ENCODE measurements at regions not wholly inside any gene's neighbourhood (a gene's known extent, or its start where the extent isn't known, plus 50 kb on each side); places are given as distances from the start of the nearest gene placed in this dataset.

DNA sequence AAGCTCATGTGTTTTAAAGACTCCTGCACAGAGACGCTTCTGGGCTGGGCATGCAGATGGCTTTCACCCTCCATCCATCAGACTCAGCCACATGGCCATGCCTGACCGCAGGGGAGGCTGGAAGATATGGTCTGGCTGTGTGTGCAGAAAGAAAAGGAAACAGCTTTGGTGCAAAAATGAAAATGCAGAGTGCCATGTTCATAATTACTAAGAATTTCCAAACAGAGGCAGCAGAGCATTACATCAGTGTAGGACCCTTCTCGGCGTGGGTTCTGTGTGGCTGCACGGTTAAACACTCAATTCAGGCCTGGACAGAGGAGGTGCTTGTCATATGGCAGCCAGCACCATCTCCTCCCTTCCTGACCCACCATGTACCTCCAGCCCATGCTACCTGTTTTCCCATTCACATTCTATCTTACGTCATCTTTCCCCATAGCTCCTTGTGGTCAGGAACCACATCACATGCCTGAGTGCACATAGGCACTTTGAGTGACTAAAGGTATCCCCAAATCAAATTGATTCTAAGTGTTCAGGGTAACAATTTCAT is 200.3 kb upstream of the ID2 start:
- Histone ChIP-seq H3K36me3 (ENCODE audit: low read depth) (no peaks in the 10 kb centered on the region), H3K9me3 (no peaks in the 10 kb centered on the region), H3K4me3 (no peak overlapping the region), H3K4me1 (ENCODE audit: low read depth) (peaks cover 29% of the 10 kb centered on the region)
- TF ChIP-seq, protein P1, sequence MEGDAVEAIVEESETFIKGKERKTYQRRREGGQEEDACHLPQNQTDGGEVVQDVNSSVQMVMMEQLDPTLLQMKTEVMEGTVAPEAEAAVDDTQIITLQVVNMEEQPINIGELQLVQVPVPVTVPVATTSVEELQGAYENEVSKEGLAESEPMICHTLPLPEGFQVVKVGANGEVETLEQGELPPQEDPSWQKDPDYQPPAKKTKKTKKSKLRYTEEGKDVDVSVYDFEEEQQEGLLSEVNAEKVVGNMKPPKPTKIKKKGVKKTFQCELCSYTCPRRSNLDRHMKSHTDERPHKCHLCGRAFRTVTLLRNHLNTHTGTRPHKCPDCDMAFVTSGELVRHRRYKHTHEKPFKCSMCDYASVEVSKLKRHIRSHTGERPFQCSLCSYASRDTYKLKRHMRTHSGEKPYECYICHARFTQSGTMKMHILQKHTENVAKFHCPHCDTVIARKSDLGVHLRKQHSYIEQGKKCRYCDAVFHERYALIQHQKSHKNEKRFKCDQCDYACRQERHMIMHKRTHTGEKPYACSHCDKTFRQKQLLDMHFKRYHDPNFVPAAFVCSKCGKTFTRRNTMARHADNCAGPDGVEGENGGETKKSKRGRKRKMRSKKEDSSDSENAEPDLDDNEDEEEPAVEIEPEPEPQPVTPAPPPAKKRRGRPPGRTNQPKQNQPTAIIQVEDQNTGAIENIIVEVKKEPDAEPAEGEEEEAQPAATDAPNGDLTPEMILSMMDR (IDR thresholded peaks at IDR 0.05): no peak
- DNase-seq (no peak), ATAC-seq (no peak)
- intact Hi-C loops (cut with DNase I, micrococcal nuclease): no loop called here

- no peak overlapping the region for H3K4me3 ChIP-seq
- H3K9me3 ChIP-seq: no peaks in the 10 kb centered on the region
- intact Hi-C loops (cut with DNase I, micrococcal nuclease): no loop called here
- no peak for DNase-seq
- ATAC-seq: no peak
- H3K36me3 ChIP-seq (ENCODE audit: low read depth): no peaks in the 10 kb centered on the region
- TF ChIP-seq, protein P1 (IDR thresholded peaks at IDR 0.05): no peak
- peaks cover 23% of the 10 kb centered on the region for H3K4me1 ChIP-seq (ENCODE audit: low read depth)
Observed at GRCh38 chr2:8482432-8482831, 199.4 kb upstream of the ID2 start.

DNA sequence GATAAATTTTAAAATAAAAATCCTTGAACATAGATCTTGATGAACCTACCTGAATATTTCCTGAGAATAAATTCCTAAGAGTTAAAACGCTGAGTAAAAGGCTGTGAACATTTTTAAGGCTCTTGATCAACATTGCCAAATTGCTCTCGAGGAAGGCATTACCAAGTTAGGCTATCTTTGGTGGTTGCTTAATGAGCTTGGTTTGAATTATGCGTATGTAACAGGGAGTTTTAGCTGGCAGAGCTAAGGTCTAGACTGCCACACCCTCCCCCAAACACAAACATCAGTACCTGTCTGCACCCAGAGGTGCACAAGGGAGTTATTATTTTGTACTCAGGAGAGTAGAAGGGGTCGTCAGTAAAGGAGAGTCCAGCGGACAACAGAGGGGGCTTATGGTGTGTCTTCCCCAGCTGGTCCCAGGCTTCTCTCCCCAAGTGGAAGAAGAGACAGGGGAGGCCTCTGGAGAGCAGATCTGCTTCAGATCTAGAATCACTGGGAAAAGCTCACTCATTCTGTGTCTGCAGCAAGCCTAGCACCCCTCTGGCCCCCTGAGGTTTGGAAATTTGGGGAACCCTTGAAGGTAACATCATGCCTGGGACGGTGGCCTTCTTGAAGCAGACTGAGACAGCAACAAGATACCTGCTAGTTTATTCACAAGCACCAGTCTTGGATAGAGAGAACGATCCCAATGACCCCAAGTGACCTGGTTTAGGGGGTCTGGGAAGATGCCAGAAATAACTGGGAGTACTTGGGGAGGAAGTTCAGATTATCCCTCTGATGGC is 197.2 kb upstream of the ID2 start:
- ATAC-seq (no peak), DNase-seq (no peak)
- no peaks in the 10 kb centered on the region for H3K9me3 ChIP-seq
- H3K4me1 ChIP-seq (ENCODE audit: low read depth): peaks cover 10% of the 10 kb centered on the region
- TF ChIP-seq, protein P1 (IDR thresholded peaks at IDR 0.05): no peak
- H3K36me3 ChIP-seq (ENCODE audit: low read depth): no peaks in the 10 kb centered on the region
- no peak overlapping the region for H3K4me3 ChIP-seq
- intact Hi-C loops (cut with DNase I, micrococcal nuclease): no loop called here

- Histone ChIP-seq H3K9me3 (no peaks in the 10 kb centered on the region), H3K4me3 (no peak overlapping the region), H3K36me3 (ENCODE audit: low read depth) (no peaks in the 10 kb centered on the region), H3K4me1 (ENCODE audit: low read depth) (peaks cover 7% of the 10 kb centered on the region)
- DNase-seq (no peak), ATAC-seq (no peak)
- intact Hi-C loops (cut with DNase I, micrococcal nuclease): no loop called here
- TF ChIP-seq, protein P1 (IDR thresholded peaks at IDR 0.05): no peak
Observed at GRCh38 chr2:8485736-8486135, 196.1 kb upstream of the ID2 start.

DNA sequence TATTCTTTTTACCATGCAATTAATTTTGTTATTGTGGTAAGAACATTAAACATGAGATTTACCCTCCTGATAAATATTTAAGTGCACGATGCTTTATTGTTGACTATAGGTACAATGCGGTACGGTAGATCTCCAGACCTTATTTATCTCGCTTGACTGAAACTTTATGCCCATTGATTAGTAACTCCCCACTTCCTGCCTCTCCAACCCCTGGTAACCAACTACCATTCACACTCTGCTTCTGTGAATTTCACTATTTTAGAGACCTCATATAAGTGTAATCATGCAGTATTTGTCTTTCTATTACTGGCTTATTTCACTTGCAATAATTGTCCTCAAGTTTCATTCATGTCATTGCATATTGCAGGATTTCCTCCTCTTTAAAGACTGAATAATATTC is 195.7 kb upstream of the ID2 start:
- Histone ChIP-seq H3K9me3 (no peaks in the 10 kb centered on the region), H3K4me3 (no peak overlapping the region), H3K36me3 (ENCODE audit: low read depth) (no peaks in the 10 kb centered on the region), H3K4me1 (ENCODE audit: low read depth) (peaks cover 7% of the 10 kb centered on the region)
- ATAC-seq (no peak), DNase-seq (no peak)
- intact Hi-C loops (cut with DNase I, micrococcal nuclease): no loop called here
- TF ChIP-seq, protein P1 (IDR thresholded peaks at IDR 0.05): no peak

Data from mucosa of descending colon (tissue), 3 donors.